ENCODE measurements at regions not wholly inside any gene's neighbourhood (a gene's known extent, or its start where the extent isn't known, plus 50 kb on each side); places are given as distances from the start of the nearest gene placed in this dataset.

- TF ChIP-seq CTCF (IDR thresholded peaks at IDR 0.05): no peak
- TF ChIP-seq ZFX (IDR thresholded peaks at IDR 0.05; ENCODE audit: borderline replicate concordance): no peak
Observed at GRCh38 chr6:5855787-5856470, 150.8 kb downstream of the NRN1 start.

Data from 22Rv1 (cell line).